Transverse colon (tissue), 4 donors: ENCODE measurements at regions not wholly inside any gene's neighbourhood (a gene's known extent, or its start where the extent isn't known, plus 50 kb on each side); places are given as distances from the start of the nearest gene placed in this dataset.
"Not testable (repeated sequence)": the region's sequence is repeated elsewhere in the genome, so short reads cannot be mapped to it uniquely, and the experiment has no call there.

ENCODE experiments used
- DNase-seq: peaks from one replicate; pipeline ENCODE4 v3.0.0-alpha.2; 2019
- H3K27ac ChIP-seq, 4 donors: fragments of 200-600 bp; sonication (generic); 2 replicates each; pipeline ENCODE4 v1.5.1; 2016 to 2018; ENCODE audit warnings: inconsistent platforms in 4 of 4
- H3K27me3 ChIP-seq: fragments of 200-600 bp; sonication (generic); 2 replicates; pipeline ENCODE4 v1.5.1; 2017; ENCODE audit warnings: inconsistent platforms
- H3K36me3 ChIP-seq, 4 donors: fragments of 200-600 bp; sonication (generic); 2 replicates each; pipeline ENCODE4 v1.5.1; 2017 to 2019; ENCODE audit warnings: inconsistent platforms in 4 of 4
- H3K4me1 ChIP-seq, 4 donors: fragments of 200-600 bp; sonication (generic); 2 replicates each; pipeline ENCODE4 v1.5.1; 2017 to 2020; ENCODE audit warnings: inconsistent platforms in 4 of 4
- H3K4me3 ChIP-seq, 4 donors: fragments of 200-600 bp; sonication (generic); 1 replicate in 1 of 4; 2 replicates in 3 of 4; pipeline versions ENCODE4 v1.5.1 to v1.6.1; 2017 to 2019; ENCODE audit warnings: inconsistent platforms in 4 of 4
- H3K9me3 ChIP-seq, 2 donors: fragments of 200-600 bp; sonication (generic); 2 replicates each; pipeline ENCODE4 v1.5.1; 2017 to 2019; ENCODE audit warnings: inconsistent platforms in 2 of 2
- CTCF ChIP-seq, 5 experiments: fragments of 200-600 bp in 3 of 5; fragments of 450-650 bp in 2 of 5; sonication (generic) in 3 of 5; IDR thresholded peaks; 1 replicate in 2 of 5; 2 replicates in 3 of 5; pipeline ENCODE4 v1.5.1; 2016 to 2017; ENCODE audit warnings: antibody characterized with exemption in 5 of 5, inconsistent platforms in 3 of 5, mild to moderate bottlenecking in 2 of 5, moderate library complexity in 1 of 5
- EP300 ChIP-seq: sonication (generic); formaldehyde crosslinking; IDR thresholded peaks from one replicate; pipeline ENCODE4 v1.6.1; 2017; ENCODE audit warnings: antibody characterized with exemption, low read depth
- POLR2A ChIP-seq: fragments of 450-650 bp; IDR thresholded peaks from one replicate; pipeline ENCODE4 v1.6.1; 2016; ENCODE audit warnings: antibody characterized with exemption, mild to moderate bottlenecking, moderate library complexity
- POLR2AphosphoS5 ChIP-seq, 3 donors: sonication (generic); formaldehyde crosslinking; IDR thresholded peaks; one replicate each; pipeline ENCODE4 v1.6.1; 2016; ENCODE audit warnings: antibody characterized with exemption in 3 of 3
- WGBS, 2 donors: methylation state at CpG; one replicate each; pipeline ENCODE4 v1.1.5; 2018; ENCODE audit warnings: low coverage in 1 of 2; 5-methylcytosine and 5-hydroxymethylcytosine counted together
- in situ Hi-C, 4 donors: fragments of 200-750 bp; cut with MboI; loops; one replicate each; pipeline versions ENCODE4 v1.15.0 to v1.15.1; 2017; ENCODE audit warnings: low sequenced_read_pairs in 3 of 4, low pct_ligation_motif_present in 1 of 4, low pct_unique_long_range_greater_than_20kb in 1 of 4
- intact Hi-C: fragments of 100-400 bp; cut with DNase I; formaldehyde crosslinking; loops from one replicate; pipeline ENCODE4 v1.15.1; 2023; ENCODE audit warnings: low total_unique reads

GRCh38 chr9:87199278-87199677, 252.0 kb upstream of the GAS1 start:
- Histone ChIP-seq H3K27me3 (no peaks in the 10 kb centered on the region), H3K4me3 (no peak overlapping the region), H3K9me3 (no peaks in the 10 kb centered on the region), H3K36me3 (no peaks in the 10 kb centered on the region), H3K4me1 (peaks cover 0 to 6% (median 0%) of the 10 kb centered on the region in 4 donors), H3K27ac (no peak overlapping the region)
- no peak for DNase-seq
- TF ChIP-seq POLR2A: no peak
- in situ Hi-C loops (no loop called here), intact Hi-C loops (no loop called here)
- WGBS, 2 donors: 62 to 67% methylated on average over 4 to 5 of the region's 5 CpGs

- in situ Hi-C loops: no loop called here
- 73 to 75% methylated on average over 4 of the region's 4 CpGs for WGBS, 2 donors
- intact Hi-C loops: no loop called here
- no peaks in the 10 kb centered on the region for H3K9me3 ChIP-seq
- H3K27me3 ChIP-seq: no peaks in the 10 kb centered on the region
- no peak overlapping the region for H3K4me3 ChIP-seq
- no peaks in the 10 kb centered on the region for H3K36me3 ChIP-seq
- peaks cover 0 to 1% (median 0%) of the 10 kb centered on the region in 4 donors for H3K4me1 ChIP-seq
- no peak overlapping the region for H3K27ac ChIP-seq
- TF ChIP-seq CTCF (IDR thresholded peaks at IDR 0.05): no peak
- no peak for TF ChIP-seq POLR2AphosphoS5 (IDR thresholded peaks at IDR 0.05)
- TF ChIP-seq EP300: no peak
- no peak for TF ChIP-seq POLR2A
- DNase-seq: no peak
Observed at GRCh38 chr9:87199782-87200181, 252.5 kb upstream of the GAS1 start.

GRCh38 chr9:87201351-87201751, 254.0 kb upstream of the GAS1 start:
- H3K9me3 ChIP-seq: no peaks in the 10 kb centered on the region
- no peak for DNase-seq
- H3K4me3 ChIP-seq: no peak overlapping the region
- H3K4me1 ChIP-seq: no peaks in the 10 kb centered on the region
- WGBS, 2 donors: 15 to 23% methylated on average over 4 of the region's 4 CpGs
- intact Hi-C loops: no loop called here
- H3K27ac ChIP-seq: no peak overlapping the region
- TF ChIP-seq EP300 (no peak), CTCF (IDR thresholded peaks at IDR 0.05) (no peak), POLR2AphosphoS5 (IDR thresholded peaks at IDR 0.05) (no peak), POLR2A (no peak)
- H3K36me3 ChIP-seq: no peaks in the 10 kb centered on the region
- in situ Hi-C loops: no loop called here
- H3K27me3 ChIP-seq: no peaks in the 10 kb centered on the region

GRCh38 chr9:87206064-87206661, 258.9 kb upstream of the GAS1 start:
- H3K4me1 ChIP-seq: no peaks in the 10 kb centered on the region
- intact Hi-C loops (no loop called here), in situ Hi-C loops (no loop called here)
- no peaks in the 10 kb centered on the region for H3K27me3 ChIP-seq
- no peak for DNase-seq
- no peak overlapping the region for H3K4me3 ChIP-seq
- TF ChIP-seq POLR2AphosphoS5 (IDR thresholded peaks at IDR 0.05): no peak
- no peak for TF ChIP-seq EP300
- TF ChIP-seq CTCF (IDR thresholded peaks at IDR 0.05): no peak
- no peak for TF ChIP-seq POLR2A
- H3K9me3 ChIP-seq: no peaks in the 10 kb centered on the region
- no peaks in the 10 kb centered on the region for H3K36me3 ChIP-seq
- WGBS, 2 donors: 75 to 77% methylated on average over 7 of the region's 7 CpGs
- no peak overlapping the region for H3K27ac ChIP-seq

GRCh38 chr9:87210658-87211057, 263.4 kb upstream of the GAS1 start:
- H3K9me3 ChIP-seq, intact Hi-C loops, H3K27me3 ChIP-seq, DNase-seq, H3K36me3 ChIP-seq, H3K4me3 ChIP-seq, H3K4me1 ChIP-seq, H3K27ac ChIP-seq, in situ Hi-C loops: not testable (repeated sequence)
- 79 to 85% methylated on average over 2 to 3 of the region's 3 CpGs for WGBS, 2 donors
